ENCODE measurements at regions not wholly inside any gene's neighbourhood (a gene's known extent, or its start where the extent isn't known, plus 50 kb on each side); places are given as distances from the start of the nearest gene placed in this dataset.

DNA sequence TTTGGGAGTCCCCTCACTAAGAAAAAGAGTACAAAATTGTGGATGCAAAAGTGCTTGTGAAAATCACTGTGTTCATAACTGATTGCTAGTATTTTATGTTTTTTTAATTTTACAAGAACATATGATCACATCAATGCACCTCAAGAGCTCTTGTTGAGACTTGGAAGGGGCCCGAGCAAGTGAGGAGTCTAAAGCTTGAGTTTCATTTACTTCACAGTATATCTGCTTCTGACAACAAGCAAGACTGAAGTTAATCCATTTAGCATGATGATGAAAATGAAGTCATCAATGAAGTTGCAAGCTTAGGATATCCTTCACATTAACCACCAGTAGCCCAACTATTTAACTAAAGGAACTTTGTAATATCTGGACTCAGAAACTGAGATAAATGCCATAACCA lies 182.5 kb upstream of the DIO2 start:
- TF ChIP-seq, protein P1, sequence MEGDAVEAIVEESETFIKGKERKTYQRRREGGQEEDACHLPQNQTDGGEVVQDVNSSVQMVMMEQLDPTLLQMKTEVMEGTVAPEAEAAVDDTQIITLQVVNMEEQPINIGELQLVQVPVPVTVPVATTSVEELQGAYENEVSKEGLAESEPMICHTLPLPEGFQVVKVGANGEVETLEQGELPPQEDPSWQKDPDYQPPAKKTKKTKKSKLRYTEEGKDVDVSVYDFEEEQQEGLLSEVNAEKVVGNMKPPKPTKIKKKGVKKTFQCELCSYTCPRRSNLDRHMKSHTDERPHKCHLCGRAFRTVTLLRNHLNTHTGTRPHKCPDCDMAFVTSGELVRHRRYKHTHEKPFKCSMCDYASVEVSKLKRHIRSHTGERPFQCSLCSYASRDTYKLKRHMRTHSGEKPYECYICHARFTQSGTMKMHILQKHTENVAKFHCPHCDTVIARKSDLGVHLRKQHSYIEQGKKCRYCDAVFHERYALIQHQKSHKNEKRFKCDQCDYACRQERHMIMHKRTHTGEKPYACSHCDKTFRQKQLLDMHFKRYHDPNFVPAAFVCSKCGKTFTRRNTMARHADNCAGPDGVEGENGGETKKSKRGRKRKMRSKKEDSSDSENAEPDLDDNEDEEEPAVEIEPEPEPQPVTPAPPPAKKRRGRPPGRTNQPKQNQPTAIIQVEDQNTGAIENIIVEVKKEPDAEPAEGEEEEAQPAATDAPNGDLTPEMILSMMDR (IDR thresholded peaks at IDR 0.05) = no peak
- TF ChIP-seq POLR2A (IDR thresholded peaks at IDR 0.05) = no peak
